BLaER1 treated with 17β-estradiol and CSF1 and Interleukin-3, amounts not matched to agents 10 nM and 100 nM (cell line): ENCODE measurements at regions not wholly inside any gene's neighbourhood (a gene's known extent, or its start where the extent isn't known, plus 50 kb on each side); places are given as distances from the start of the nearest gene placed in this dataset.

Experiments used
- H3K27ac ChIP-seq, 11 experiments: shearing (Covaris generic); formaldehyde crosslinking; 2 replicates each; pipeline ENCODE4 v1.8.1; 2022
- H3K27me3 ChIP-seq, 11 experiments: shearing (Covaris generic); formaldehyde crosslinking; 2 replicates each; pipeline ENCODE4 v1.8.1; 2022
- H3K36me3 ChIP-seq, 11 experiments: shearing (Covaris generic); formaldehyde crosslinking; 2 replicates each; pipeline ENCODE4 v1.8.1; 2022
- H3K4me1 ChIP-seq, 10 experiments: shearing (Covaris generic); formaldehyde crosslinking; 2 replicates each; pipeline ENCODE4 v1.8.1; 2022
- H3K4me2 ChIP-seq, 11 experiments: shearing (Covaris generic); formaldehyde crosslinking; 2 replicates each; pipeline ENCODE4 v1.8.1; 2022
- H3K4me3 ChIP-seq, 10 experiments: shearing (Covaris generic); formaldehyde crosslinking; 2 replicates each; pipeline ENCODE4 v1.8.1; 2022
- H3K9ac ChIP-seq, 11 experiments: shearing (Covaris generic); formaldehyde crosslinking; 2 replicates each; pipeline ENCODE4 v1.8.1; 2022
- H3K9me3 ChIP-seq, 11 experiments: shearing (Covaris generic); formaldehyde crosslinking; replicated peaks in 1 of 11; 2 replicates each; pipeline ENCODE4 v1.8.1; 2022
- H4K20me1 ChIP-seq, 11 experiments: shearing (Covaris generic); formaldehyde crosslinking; 2 replicates each; pipeline ENCODE4 v1.8.1; 2022
- Cebpa-rat ChIP-seq, 11 experiments: shearing (Covaris generic); IDR thresholded peaks; 2 replicates each; pipeline ENCODE4 v1.8.1; 2022

GRCh38 chr18:67596003-67596402 is 79.5 kb upstream of the DSEL start:
- Histone ChIP-seq H3K9ac (no peak overlapping the region), H3K27me3 (no peaks in the 10 kb centered on the region), H3K4me1 (peaks cover 10 to 46% (median 12%) of the 10 kb centered on the region in 10 experiments; a peak in 17 of 20 replicates), H3K36me3 (no peaks in the 10 kb centered on the region), H3K4me2 (no peak overlapping the region), H3K9me3 (peaks cover 0 to 7% (median 0%) of the 10 kb centered on the region in 11 experiments; a peak in 3 of 22 replicates), H3K4me3 (no peak overlapping the region), H4K20me1 (no peaks in the 10 kb centered on the region), H3K27ac (no peak overlapping the region)
- no peak for TF ChIP-seq Cebpa-rat (IDR thresholded peaks at IDR 0.05)

- Histone ChIP-seq H4K20me1 (no peaks in the 10 kb centered on the region), H3K9ac (no peak overlapping the region), H3K9me3 (peaks cover 0 to 5% (median 0%) of the 10 kb centered on the region in 11 experiments; a peak in 3 of 22 replicates), H3K36me3 (no peaks in the 10 kb centered on the region), H3K4me2 (no peak overlapping the region), H3K4me1 (no peaks in the 10 kb centered on the region), H3K27ac (no peak overlapping the region), H3K4me3 (no peak overlapping the region), H3K27me3 (no peaks in the 10 kb centered on the region)
- TF ChIP-seq Cebpa-rat (IDR thresholded peaks at IDR 0.05) = no peak
Measured at GRCh38 chr18:67590571-67591141, 74.1 kb upstream of the DSEL start.

GRCh38 chr18:67589325-67589724 is 72.8 kb upstream of the DSEL start:
- TF ChIP-seq Cebpa-rat (IDR thresholded peaks at IDR 0.05) = no peak
- Histone ChIP-seq H3K9ac (no peak overlapping the region), H3K27me3 (no peaks in the 10 kb centered on the region)

GRCh38 chr18:67586101-67586500 is 69.6 kb upstream of the DSEL start:
- H3K27me3 ChIP-seq = no peaks in the 10 kb centered on the region
- no peaks in the 10 kb centered on the region for H3K9me3 ChIP-seq
- no peak overlapping the region for H3K4me2 ChIP-seq
- H3K9ac ChIP-seq = no peak overlapping the region
- H3K4me3 ChIP-seq = no peak overlapping the region
- H4K20me1 ChIP-seq = no peaks in the 10 kb centered on the region
- TF ChIP-seq Cebpa-rat (IDR thresholded peaks at IDR 0.05) = no peak
- H3K27ac ChIP-seq = no peak overlapping the region
- H3K4me1 ChIP-seq = no peaks in the 10 kb centered on the region
- no peaks in the 10 kb centered on the region for H3K36me3 ChIP-seq

More at GRCh38 chr18:67589325-67589724, 72.8 kb upstream of the DSEL start:
- Histone ChIP-seq H3K36me3 (no peaks in the 10 kb centered on the region), H3K9me3 (no peaks in the 10 kb centered on the region), H3K4me3 (no peak overlapping the region), H3K4me1 (no peaks in the 10 kb centered on the region), H3K27ac (no peak overlapping the region), H3K4me2 (no peak overlapping the region), H4K20me1 (no peaks in the 10 kb centered on the region)

GRCh38 chr18:67583621-67584020 is 67.1 kb upstream of the DSEL start:
- H3K4me1 ChIP-seq = no peaks in the 10 kb centered on the region
- no peak overlapping the region for H3K27ac ChIP-seq
- no peaks in the 10 kb centered on the region for H4K20me1 ChIP-seq
- H3K27me3 ChIP-seq = no peaks in the 10 kb centered on the region
- H3K4me3 ChIP-seq = no peak overlapping the region
- no peaks in the 10 kb centered on the region for H3K9me3 ChIP-seq
- H3K9ac ChIP-seq = no peak overlapping the region
- no peaks in the 10 kb centered on the region for H3K36me3 ChIP-seq
- no peak overlapping the region for H3K4me2 ChIP-seq
- TF ChIP-seq Cebpa-rat (IDR thresholded peaks at IDR 0.05) = no peak

- Histone ChIP-seq H3K4me2 (no peak overlapping the region), H3K27me3 (no peaks in the 10 kb centered on the region), H3K9ac (no peak overlapping the region), H3K4me1 (no peaks in the 10 kb centered on the region), H3K9me3 (no peaks in the 10 kb centered on the region), H3K36me3 (no peaks in the 10 kb centered on the region), H3K4me3 (no peak overlapping the region), H3K27ac (no peak overlapping the region), H4K20me1 (no peaks in the 10 kb centered on the region)
- TF ChIP-seq Cebpa-rat (IDR thresholded peaks at IDR 0.05) = no peak
Measured at GRCh38 chr18:67582488-67582887, 66.0 kb upstream of the DSEL start.

GRCh38 chr18:67581178-67581577 is 64.7 kb upstream of the DSEL start:
- no peak overlapping the region for H3K4me2 ChIP-seq
- H3K4me3 ChIP-seq = no peak overlapping the region
- no peak overlapping the region for H3K9ac ChIP-seq
- no peak overlapping the region for H3K27ac ChIP-seq
- no peaks in the 10 kb centered on the region for H3K9me3 ChIP-seq
- H3K4me1 ChIP-seq = peaks cover 0 to 6% (median 0%) of the 10 kb centered on the region in 10 experiments; a peak in 1 of 20 replicates
- TF ChIP-seq Cebpa-rat (IDR thresholded peaks at IDR 0.05) = no peak
- no peaks in the 10 kb centered on the region for H4K20me1 ChIP-seq
- no peaks in the 10 kb centered on the region for H3K36me3 ChIP-seq
- no peaks in the 10 kb centered on the region for H3K27me3 ChIP-seq

- no peaks in the 10 kb centered on the region for H3K27me3 ChIP-seq
- H3K9me3 ChIP-seq = no peaks in the 10 kb centered on the region
- H3K4me3 ChIP-seq = no peak overlapping the region
- peaks cover 0 to 7% (median 0%) of the 10 kb centered on the region in 10 experiments; a peak in 1 of 20 replicates for H3K4me1 ChIP-seq
- H4K20me1 ChIP-seq = no peaks in the 10 kb centered on the region
- H3K9ac ChIP-seq = no peak overlapping the region
- TF ChIP-seq Cebpa-rat (IDR thresholded peaks at IDR 0.05) = no peak
- H3K27ac ChIP-seq = no peak overlapping the region
- H3K36me3 ChIP-seq = no peaks in the 10 kb centered on the region
- no peak overlapping the region for H3K4me2 ChIP-seq
Measured at GRCh38 chr18:67577386-67577785, 60.9 kb upstream of the DSEL start.

- H3K9me3 ChIP-seq = no peaks in the 10 kb centered on the region
- TF ChIP-seq Cebpa-rat (IDR thresholded peaks at IDR 0.05) = no peak
- peaks cover 0 to 7% (median 0%) of the 10 kb centered on the region in 10 experiments; a peak in 1 of 20 replicates for H3K4me1 ChIP-seq
- H3K4me2 ChIP-seq = no peak overlapping the region
- H3K4me3 ChIP-seq = no peak overlapping the region
- H3K27ac ChIP-seq = no peak overlapping the region
- no peak overlapping the region for H3K9ac ChIP-seq
- H3K36me3 ChIP-seq = no peaks in the 10 kb centered on the region
- H4K20me1 ChIP-seq = no peaks in the 10 kb centered on the region
- no peaks in the 10 kb centered on the region for H3K27me3 ChIP-seq
Measured at GRCh38 chr18:67574749-67575148, 58.2 kb upstream of the DSEL start.

GRCh38 chr18:67568166-67568565 is 51.6 kb upstream of the DSEL start:
- H3K27me3 ChIP-seq = no peaks in the 10 kb centered on the region
- H3K36me3 ChIP-seq = no peaks in the 10 kb centered on the region
- no peak overlapping the region for H3K4me3 ChIP-seq
- no peak overlapping the region for H3K27ac ChIP-seq
- no peaks in the 10 kb centered on the region for H4K20me1 ChIP-seq
- H3K9me3 ChIP-seq = no peaks in the 10 kb centered on the region
- H3K4me1 ChIP-seq = no peaks in the 10 kb centered on the region
- TF ChIP-seq Cebpa-rat (IDR thresholded peaks at IDR 0.05) = no peak
- H3K4me2 ChIP-seq = no peak overlapping the region
- no peak overlapping the region for H3K9ac ChIP-seq
